NCI-H748 (cell line): ENCODE measurements at regions not wholly inside any gene's neighbourhood (a gene's known extent, or its start where the extent isn't known, plus 50 kb on each side); places are given as distances from the start of the nearest gene placed in this dataset.

ENCODE experiments used
- DNase-seq: peaks from one replicate; lab custom pipeline; 2025; ENCODE audit not compliant: unreplicated experiment; lab: John Stamatoyannopoulos, UW

- DNase-seq = no peak
Measured at GRCh38 chr6:105503641-105504040, 100.8 kb upstream of the PREP start.

GRCh38 chr6:105501826-105502344, 99.0 kb upstream of the PREP start:
- DNase-seq = no peak

GRCh38 chr6:105501246-105501645, 98.4 kb upstream of the PREP start:
- DNase-seq = no peak

- no peak for DNase-seq
Measured at GRCh38 chr6:105500693-105501092, 97.8 kb upstream of the PREP start.

GRCh38 chr6:105499931-105500330, 97.0 kb upstream of the PREP start:
- DNase-seq = no peak

- DNase-seq = no peak
Measured at GRCh38 chr6:105499136-105499870, 96.4 kb upstream of the PREP start.

GRCh38 chr6:105497549-105497948, 94.7 kb upstream of the PREP start:
- no peak for DNase-seq

- DNase-seq = no peak
Measured at GRCh38 chr6:105495515-105495914, 92.6 kb upstream of the PREP start.

- no peak for DNase-seq
Measured at GRCh38 chr6:105494688-105495087, 91.8 kb upstream of the PREP start.

GRCh38 chr6:105493736-105494135, 90.9 kb upstream of the PREP start:
- DNase-seq = no peak

- DNase-seq = no peak
Measured at GRCh38 chr6:105492706-105493673, 90.1 kb upstream of the PREP start.

GRCh38 chr6:105489216-105489530, 86.3 kb upstream of the PREP start:
- DNase-seq = no peak

GRCh38 chr6:105488516-105489215, 85.8 kb upstream of the PREP start:
- peak; percentile 17 for DNase-seq

GRCh38 chr6:105487040-105487790, 84.3 kb upstream of the PREP start:
- no peak for DNase-seq

- peak; percentile 94 for DNase-seq
Measured at GRCh38 chr6:105485456-105485855, 82.6 kb upstream of the PREP start.

- peak; percentile 75 for DNase-seq
Measured at GRCh38 chr6:105484238-105485161, 81.6 kb upstream of the PREP start.

GRCh38 chr6:105483492-105483891, 80.6 kb upstream of the PREP start:
- DNase-seq = no peak

- no peak for DNase-seq
Measured at GRCh38 chr6:105482921-105483320, 80.0 kb upstream of the PREP start.

GRCh38 chr6:105482227-105482844, 79.5 kb upstream of the PREP start:
- DNase-seq = peak; percentile 6
